ENCODE measurements at regions not wholly inside any gene's neighbourhood (a gene's known extent, or its start where the extent isn't known, plus 50 kb on each side); places are given as distances from the start of the nearest gene placed in this dataset.

DNA sequence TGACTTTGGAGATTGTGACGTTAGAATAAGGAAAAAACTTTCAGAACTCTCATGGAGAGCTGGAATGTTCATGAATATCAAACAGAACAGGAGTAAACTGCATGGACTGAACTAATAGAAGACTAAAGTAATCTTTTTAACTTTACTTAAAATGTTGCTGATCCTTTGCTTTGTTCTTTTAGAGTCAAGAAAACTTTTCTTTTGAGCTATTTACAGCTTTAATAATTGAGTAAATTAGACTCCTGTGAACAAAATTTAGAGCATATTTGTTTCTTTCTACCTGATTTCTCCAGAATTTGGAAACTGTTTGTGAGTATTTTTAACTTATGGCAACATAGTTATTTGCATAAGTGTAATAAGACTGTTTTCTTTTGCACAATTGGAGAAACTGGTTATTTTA lies 146.3 kb downstream of the CDCA7 start:
- TF ChIP-seq, protein P1, sequence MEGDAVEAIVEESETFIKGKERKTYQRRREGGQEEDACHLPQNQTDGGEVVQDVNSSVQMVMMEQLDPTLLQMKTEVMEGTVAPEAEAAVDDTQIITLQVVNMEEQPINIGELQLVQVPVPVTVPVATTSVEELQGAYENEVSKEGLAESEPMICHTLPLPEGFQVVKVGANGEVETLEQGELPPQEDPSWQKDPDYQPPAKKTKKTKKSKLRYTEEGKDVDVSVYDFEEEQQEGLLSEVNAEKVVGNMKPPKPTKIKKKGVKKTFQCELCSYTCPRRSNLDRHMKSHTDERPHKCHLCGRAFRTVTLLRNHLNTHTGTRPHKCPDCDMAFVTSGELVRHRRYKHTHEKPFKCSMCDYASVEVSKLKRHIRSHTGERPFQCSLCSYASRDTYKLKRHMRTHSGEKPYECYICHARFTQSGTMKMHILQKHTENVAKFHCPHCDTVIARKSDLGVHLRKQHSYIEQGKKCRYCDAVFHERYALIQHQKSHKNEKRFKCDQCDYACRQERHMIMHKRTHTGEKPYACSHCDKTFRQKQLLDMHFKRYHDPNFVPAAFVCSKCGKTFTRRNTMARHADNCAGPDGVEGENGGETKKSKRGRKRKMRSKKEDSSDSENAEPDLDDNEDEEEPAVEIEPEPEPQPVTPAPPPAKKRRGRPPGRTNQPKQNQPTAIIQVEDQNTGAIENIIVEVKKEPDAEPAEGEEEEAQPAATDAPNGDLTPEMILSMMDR (IDR thresholded peaks at IDR 0.05): no peak
- no peak for TF ChIP-seq POLR2A (IDR thresholded peaks at IDR 0.05)

Measured in ovary (tissue), 3 donors.